ENCODE measurements at regions not wholly inside any gene's neighbourhood (a gene's known extent, or its start where the extent isn't known, plus 50 kb on each side); places are given as distances from the start of the nearest gene placed in this dataset.
"Not testable (repeated sequence)": the region's sequence is repeated elsewhere in the genome, so short reads cannot be mapped to it uniquely, and the experiment has no call there.

- TF ChIP-seq RFXANK (CRISPR knock-in tag; IDR thresholded peaks at IDR 0.05): no peak
- no peak for TF ChIP-seq KLF15 (CRISPR knock-in tag; IDR thresholded peaks at IDR 0.05; ENCODE audit: borderline replicate concordance)
- no peak for TF ChIP-seq ZNF775 (CRISPR knock-in tag; IDR thresholded peaks at IDR 0.05; ENCODE audit: borderline replicate concordance)
- no peak for TF ChIP-seq ZFY (CRISPR knock-in tag; IDR thresholded peaks at IDR 0.05)
- no peak for TF ChIP-seq PHB2 (IDR thresholded peaks at IDR 0.05; ENCODE audit: partially characterized antibody)
- no peaks in the 10 kb centered on the region for H3K27me3 ChIP-seq (ENCODE audit: control insufficient read depth in 1 of 2, insufficient read depth in 2 of 2, low read length in 2 of 2)
- H3K4me3 ChIP-seq (replicated peaks in 1 of 3; ENCODE audit: insufficient read depth in 1 of 3, low read depth in 2 of 3, low read length in 3 of 3): no peak overlapping the region
- intact Hi-C loops (cut with micrococcal nuclease; ENCODE audit: unreplicated experiment): no loop called here
- H4K20me1 ChIP-seq (ENCODE audit: insufficient read depth, low read length): no peaks in the 10 kb centered on the region
- FAIRE-seq (no peak), ATAC-seq (no peak), DNase-seq (ENCODE audit: low spot score) (no peak)
- H3K4me2 ChIP-seq (ENCODE audit: low read depth, low read length): no peak overlapping the region
- no TSS peak for BruUV-seq (replicated peaks)
- no peak overlapping the region for H3K9ac ChIP-seq (ENCODE audit: insufficient read depth, low read depth, low read length)
- no peaks in the 10 kb centered on the region for H3K79me2 ChIP-seq (ENCODE audit: insufficient read depth, low read length)
- H3K36me3 ChIP-seq (replicated peaks in 1 of 2; ENCODE audit: control insufficient read depth in 1 of 2, insufficient read depth in 2 of 2, low read length in 2 of 2): no peaks in the 10 kb centered on the region
- H3K27ac ChIP-seq (ENCODE audit: extremely low read length, insufficient read depth, low read length): no peak overlapping the region
- in situ Hi-C loops (cut with HindIII; ENCODE audit: extremely low pct_ligation_motif_present, low pct_unique_long_range_greater_than_20kb): no loop called here
- ChIA-PET POLR2A (no interaction called here), CTCF (ENCODE audit: low intra/inter-chr PET ratio, low total read pairs) (no interaction called here)
- H3K9me3 ChIP-seq (ENCODE audit: low read length): no peaks in the 10 kb centered on the region
- no peaks in the 10 kb centered on the region for H3K4me1 ChIP-seq (ENCODE audit: insufficient read depth, low read length)
- whole genome bisulfite sequencing (ENCODE audit: low lambda C conversion rate): 84% methylated on average over 1 of the region's 1 CpG
- H2AFZ ChIP-seq (ENCODE audit: low read length): no peak overlapping the region
Observed at GRCh38 chr4:103397541-103397940, 199.4 kb upstream of the CENPE start.

GRCh38 chr4:103387508-103388011 lies 189.4 kb upstream of the CENPE start:
- BruUV-seq (replicated peaks); H3K27ac ChIP-seq (ENCODE audit: extremely low read length, insufficient read depth, low read length); H3K9me3 ChIP-seq (ENCODE audit: low read length); POLR2A ChIA-PET; H3K4me3 ChIP-seq (replicated peaks in 1 of 3; ENCODE audit: insufficient read depth in 1 of 3, low read depth in 2 of 3, low read length in 3 of 3); FAIRE-seq; H3K27me3 ChIP-seq (ENCODE audit: control insufficient read depth in 1 of 2, insufficient read depth in 2 of 2, low read length in 2 of 2); H3K79me2 ChIP-seq (ENCODE audit: insufficient read depth, low read length); H4K20me1 ChIP-seq (ENCODE audit: insufficient read depth, low read length); ATAC-seq; in situ Hi-C loops (cut with HindIII; ENCODE audit: extremely low pct_ligation_motif_present, low pct_unique_long_range_greater_than_20kb); H3K4me2 ChIP-seq (ENCODE audit: low read depth, low read length); CTCF ChIA-PET (ENCODE audit: low intra/inter-chr PET ratio, low total read pairs); H3K36me3 ChIP-seq (replicated peaks in 1 of 2; ENCODE audit: control insufficient read depth in 1 of 2, insufficient read depth in 2 of 2, low read length in 2 of 2); H3K9ac ChIP-seq (ENCODE audit: insufficient read depth, low read depth, low read length); H3K4me1 ChIP-seq (ENCODE audit: insufficient read depth, low read length); intact Hi-C loops (cut with micrococcal nuclease; ENCODE audit: unreplicated experiment); H2AFZ ChIP-seq (ENCODE audit: low read length); TF ChIP-seq SOX13, FOXP1 (IDR thresholded peaks at IDR 0.05): not testable (repeated sequence)
- DNase-seq (ENCODE audit: low spot score): peak; percentile 3
- WGBS (ENCODE audit: low lambda C conversion rate): 11% methylated on average over 1 of the region's 1 CpG
- TF ChIP-seq ONECUT2 (CRISPR knock-in tag; IDR thresholded peaks at IDR 0.05): peak; percentile 71
- peak in 1 of 2 experiments; percentile 75; a peak in 2 of 4 replicates for TF ChIP-seq SOX13 (CRISPR knock-in tag; conservative IDR thresholded peaks at IDR 0.05 in 1 of 2, IDR thresholded peaks at IDR 0.05 in 1 of 2)
- peak; percentile 52 for TF ChIP-seq NCOA2 (CRISPR knock-in tag; IDR thresholded peaks at IDR 0.05)
- peak; percentile 76 for TF ChIP-seq ISL2 (CRISPR knock-in tag; IDR thresholded peaks at IDR 0.05)
- peak; percentile 55 for TF ChIP-seq GATAD2A (CRISPR knock-in tag; IDR thresholded peaks at IDR 0.05)
- TF ChIP-seq FOXA3 (CRISPR knock-in tag; IDR thresholded peaks at IDR 0.05): peak; percentile 59
- TF ChIP-seq ARID5B (CRISPR knock-in tag; IDR thresholded peaks at IDR 0.05): peak; percentile 84
- peak; percentile 43; the same call in 1 of the 2 replicates for TF ChIP-seq ZGPAT (CRISPR knock-in tag; IDR thresholded peaks at IDR 0.05)
- TF ChIP-seq FOXP1 (CRISPR knock-in tag; IDR thresholded peaks at IDR 0.05): peak; percentile 55; the same call in 1 of the 2 replicates
- TF ChIP-seq SOX5 (CRISPR knock-in tag; IDR thresholded peaks at IDR 0.05; ENCODE audit: borderline replicate concordance): peak; percentile 40; the same call in 1 of the 2 replicates

Data from HepG2 (cell line).